Aorta (tissue), 5 donors: ENCODE measurements at regions not wholly inside any gene's neighbourhood (a gene's known extent, or its start where the extent isn't known, plus 50 kb on each side); places are given as distances from the start of the nearest gene placed in this dataset.

Experiments
- ATAC-seq: fragments of 200-7000 bp; cut with Tn5 transposase; one replicate; pipeline ENCODE4 v1.9.1; 2022; ENCODE audit warnings: moderate library complexity; ENCODE audit not compliant: low FRiP score
- DNase-seq, 2 donors: peaks; one replicate each; pipeline ENCODE4 v3.0.0-alpha.2; 2020
- H3K27ac ChIP-seq, 2 donors: one replicate each; pipeline ENCODE4 v1.5.1; 2013; ENCODE audit warnings: low read length in 2 of 2, mild to moderate bottlenecking in 2 of 2, moderate library complexity in 2 of 2, control low read depth in 1 of 2, inconsistent platforms in 1 of 2, low read depth in 1 of 2
- H3K27me3 ChIP-seq, 2 donors: one replicate each; pipeline ENCODE4 v1.6.1; 2013; ENCODE audit warnings: control low read depth in 1 of 2, low read length in 1 of 2, mild to moderate bottlenecking in 1 of 2, moderate library complexity in 1 of 2; ENCODE audit not compliant: insufficient read depth in 2 of 2, control insufficient read depth in 1 of 2
- H3K36me3 ChIP-seq, 2 donors: one replicate each; pipeline ENCODE4 v1.6.1; 2013; ENCODE audit warnings: control low read depth in 1 of 2, low read length in 1 of 2, mild to moderate bottlenecking in 1 of 2; ENCODE audit not compliant: insufficient read depth in 2 of 2, control insufficient read depth in 1 of 2
- H3K4me1 ChIP-seq, 2 donors: one replicate each; pipeline ENCODE4 v1.6.1; 2013; ENCODE audit warnings: low read length in 2 of 2, control low read depth in 1 of 2, mild to moderate bottlenecking in 1 of 2, moderate library complexity in 1 of 2; ENCODE audit not compliant: insufficient read depth in 2 of 2, control insufficient read depth in 1 of 2
- H3K4me3 ChIP-seq, 2 donors: one replicate each; pipeline ENCODE4 v1.5.1; 2013; ENCODE audit warnings: low read length in 2 of 2, control low read depth in 1 of 2, mild to moderate bottlenecking in 1 of 2
- H3K9me3 ChIP-seq: one replicate; pipeline ENCODE4 v1.6.1; 2013; ENCODE audit warnings: mild to moderate bottlenecking, low read length; ENCODE audit not compliant: control insufficient read depth
- WGBS, 2 donors: extraction: QIAGEN DNeasy Blood & Tissue Kit; methylation state at CpG; one replicate each; pipeline ENCODE4 v1.1.7; 2013; 5-methylcytosine and 5-hydroxymethylcytosine counted together
- intact Hi-C, 2 donors: fragments of 100-400 bp; cut with DNase I; formaldehyde crosslinking; loops; one replicate each; pipeline versions ENCODE4 v1.14.2 to v1.15.0; 2022
- donor health status: healthy with polysubstance abuse.
- donor health status: Bipolar disorder and iron deficiency.
- donor health status: DM: no; HTN: no; CAD: no.
- donor health status: DM: no; HTN: no; CAD: no.
- donor health status: DM: yes; HTN: yes; CAD: no.

DNA sequence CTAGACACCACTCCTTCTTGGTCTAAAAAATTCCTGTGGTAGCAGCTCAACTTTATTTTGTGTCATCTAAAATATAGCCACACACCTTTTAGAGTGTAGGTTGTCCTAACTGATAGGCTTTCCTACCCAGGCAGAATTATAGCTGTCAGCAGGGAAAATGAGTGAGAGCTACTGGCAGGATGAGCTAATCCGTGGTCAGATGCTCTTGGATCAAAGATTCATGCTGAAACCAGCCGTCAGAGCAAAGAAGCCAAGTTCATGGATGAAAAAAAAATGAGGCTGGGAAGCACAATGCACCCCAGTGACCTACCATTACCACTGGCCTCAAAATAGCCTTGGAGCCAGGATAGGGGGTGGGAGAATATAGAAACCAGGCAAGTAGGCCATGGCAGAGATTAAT lies 113.1 kb upstream of the BLID start:
- no peaks in the 10 kb centered on the region for H3K27me3 ChIP-seq
- intact Hi-C loops, result no loop called here
- no peak overlapping the region for H3K27ac ChIP-seq
- ATAC-seq (peak; percentile 34), DNase-seq (no peak)
- no peak overlapping the region for H3K4me3 ChIP-seq
- no peaks in the 10 kb centered on the region for H3K9me3 ChIP-seq
- H3K36me3 ChIP-seq, result no peaks in the 10 kb centered on the region
- 11 to 21% methylated on average over 2 of the region's 2 CpGs for WGBS, 2 donors
- peaks cover 0 to 4% of the 10 kb centered on the region in 2 donors for H3K4me1 ChIP-seq

DNA sequence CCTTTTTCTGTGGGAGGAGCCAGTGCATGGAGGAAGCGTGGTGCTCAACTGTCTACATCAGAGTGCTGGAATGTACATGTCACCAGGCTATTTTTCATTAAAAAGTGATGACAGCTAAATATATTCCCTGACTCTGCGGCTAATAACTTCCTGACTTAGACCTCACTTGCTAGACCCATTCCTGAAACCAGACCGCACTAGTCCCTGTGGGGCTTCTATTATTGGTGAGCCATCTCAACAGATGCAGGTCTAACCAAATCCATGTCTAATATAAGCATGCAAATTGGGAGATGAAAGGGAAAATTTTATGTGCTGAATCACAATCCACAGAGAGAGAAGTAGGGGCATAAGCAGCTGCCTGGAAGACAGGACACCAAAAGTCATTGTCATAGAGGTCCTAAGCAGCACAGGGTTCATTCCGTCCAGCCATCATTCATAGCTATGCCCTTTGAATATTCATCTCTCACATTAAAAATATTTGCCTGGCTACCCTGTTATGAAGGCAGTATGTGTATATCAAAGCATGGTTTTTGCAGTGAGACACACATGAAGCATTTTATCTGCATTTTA lies 110.9 kb upstream of the BLID start:
- intact Hi-C loops, result no loop called here
- ATAC-seq, result no peak
- Histone ChIP-seq H3K4me1 (peaks cover 0 to 4% of the 10 kb centered on the region in 2 donors), H3K4me3 (no peak overlapping the region), H3K9me3 (no peaks in the 10 kb centered on the region), H3K27me3 (no peaks in the 10 kb centered on the region), H3K36me3 (no peaks in the 10 kb centered on the region), H3K27ac (no peak overlapping the region)
- no peak for DNase-seq
- WGBS, 2 donors, result 39 to 46% methylated on average over 4 of the region's 4 CpGs

DNA sequence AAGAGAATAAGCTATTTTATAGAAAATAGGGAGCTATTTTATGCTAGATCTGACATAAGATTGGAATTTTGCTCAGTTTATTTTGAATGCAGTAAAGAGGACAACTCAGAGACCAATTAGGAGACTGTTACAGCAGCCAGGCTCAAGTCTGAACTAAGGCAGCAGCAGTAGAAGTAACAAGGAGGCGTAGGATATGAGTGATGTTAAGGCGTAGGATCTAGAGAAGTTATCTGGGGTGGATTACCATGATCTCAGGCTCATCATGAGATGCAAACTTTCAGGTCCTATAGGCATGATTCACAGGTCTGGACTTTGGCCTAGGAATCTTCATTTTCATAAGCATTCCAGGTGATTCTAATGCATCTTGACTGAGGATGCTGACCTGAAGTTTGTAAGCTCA lies 108.9 kb upstream of the BLID start:
- DNase-seq (no peak), ATAC-seq (no peak)
- WGBS, 2 donors, result 91 to 94% methylated on average over 2 of the region's 2 CpGs
- Histone ChIP-seq H3K9me3 (no peaks in the 10 kb centered on the region), H3K27me3 (no peaks in the 10 kb centered on the region), H3K4me1 (peaks cover 0 to 6% of the 10 kb centered on the region in 2 donors), H3K4me3 (no peak overlapping the region), H3K36me3 (no peaks in the 10 kb centered on the region), H3K27ac (no peak overlapping the region)
- intact Hi-C loops, result no loop called here

- DNase-seq (no peak), ATAC-seq (peak; percentile 33)
- H3K27ac ChIP-seq, result peak overlapping the region in 1 of 2 donors; percentile 89
- intact Hi-C loops, result no loop called here
- WGBS, 2 donors, result 3 to 12% methylated on average over 2 of the region's 2 CpGs
- no peak overlapping the region for H3K4me3 ChIP-seq
- peaks cover 6 to 10% of the 10 kb centered on the region in 2 donors for H3K4me1 ChIP-seq
- no peaks in the 10 kb centered on the region for H3K27me3 ChIP-seq
- no peaks in the 10 kb centered on the region for H3K9me3 ChIP-seq
- no peaks in the 10 kb centered on the region for H3K36me3 ChIP-seq
These were observed 104.3 kb upstream of the BLID start for GRCh38 chr11:122220321-122220720.

DNA sequence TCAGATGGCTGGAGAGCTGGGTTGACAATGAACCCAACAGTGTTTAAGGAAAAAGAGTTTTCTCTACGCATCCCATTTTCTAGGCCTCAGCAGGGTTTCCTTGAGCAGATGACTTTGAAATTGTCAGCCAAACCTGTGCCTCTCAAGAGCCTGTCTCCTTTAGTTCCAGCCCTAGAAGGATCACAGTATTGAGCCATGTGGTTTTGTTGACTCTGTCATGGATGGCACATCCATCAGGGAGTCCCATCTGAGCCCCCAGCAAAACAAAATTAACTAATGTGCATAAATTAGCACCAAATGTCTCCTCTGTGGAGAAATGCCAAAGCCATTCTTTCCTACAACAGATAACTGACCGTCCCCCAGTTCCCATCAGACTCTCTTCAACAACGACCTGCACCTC lies 103.8 kb upstream of the BLID start:
- Histone ChIP-seq H3K4me3 (no peak overlapping the region), H3K4me1 (peaks cover 6 to 10% of the 10 kb centered on the region in 2 donors), H3K27me3 (no peaks in the 10 kb centered on the region), H3K27ac (peak overlapping the region; percentile 89 to 99), H3K9me3 (no peaks in the 10 kb centered on the region), H3K36me3 (no peaks in the 10 kb centered on the region)
- intact Hi-C loops, result loop anchor here (5.0 to 10.0 kb wide), 5 partner anchors 88 to 288 kb away; no protein-coding TSS in a partner anchor
- 65 to 71% methylated on average over 3 of the region's 3 CpGs for WGBS, 2 donors
- no peak for DNase-seq
- no peak for ATAC-seq

DNA sequence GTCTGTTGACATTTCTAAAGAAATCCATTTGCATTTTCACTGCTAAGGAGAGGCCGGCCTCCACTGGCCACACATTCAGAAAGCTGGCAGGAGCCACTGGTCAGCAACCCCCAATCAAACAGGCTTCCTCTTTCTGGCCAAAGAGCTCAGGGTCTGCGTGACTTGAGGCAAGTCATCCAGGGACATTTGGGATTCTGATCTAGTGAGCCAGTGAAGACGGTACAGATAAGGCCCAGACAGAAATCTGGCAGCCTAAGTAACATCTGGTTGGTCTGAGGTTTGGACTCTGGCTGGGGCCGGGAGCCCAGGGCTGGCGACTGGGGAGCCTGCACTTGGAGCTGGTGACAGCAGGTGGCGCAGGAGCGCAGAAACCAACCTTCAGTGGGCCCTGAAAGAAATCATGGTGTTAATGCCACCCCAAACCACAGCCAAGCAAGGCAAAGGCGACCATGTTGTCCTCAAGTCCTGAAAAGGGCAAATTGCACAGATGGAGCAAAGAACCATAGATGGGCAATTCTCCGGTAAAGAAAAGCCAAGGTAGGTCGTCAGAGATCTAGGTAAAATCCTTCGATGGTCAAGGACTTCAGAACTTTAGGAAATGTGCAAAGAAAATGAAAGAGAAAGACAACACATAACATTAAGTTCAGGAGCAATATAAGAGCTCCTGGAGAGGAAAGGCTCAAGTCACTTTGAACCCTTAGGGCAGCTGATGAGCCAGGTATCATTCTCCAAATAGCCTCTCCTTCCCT lies 99.4 kb upstream of the BLID start:
- no peak overlapping the region for H3K4me3 ChIP-seq
- intact Hi-C loops, result loop anchor here (2.0 to 10.0 kb wide), 6 partner anchors 92 to 292 kb away; no protein-coding TSS in a partner anchor
- H3K4me1 ChIP-seq, result peaks cover 6 to 10% of the 10 kb centered on the region in 2 donors
- 21 to 23% methylated on average over 11 of the region's 11 CpGs for WGBS, 2 donors
- ATAC-seq, result peak; percentile 90
- no peaks in the 10 kb centered on the region for H3K36me3 ChIP-seq
- peak overlapping the region; percentile 72 to 83 for H3K27ac ChIP-seq
- H3K27me3 ChIP-seq, result no peaks in the 10 kb centered on the region
- no peaks in the 10 kb centered on the region for H3K9me3 ChIP-seq
- peak; percentile 89 to 92 for DNase-seq

- DNase-seq (no peak), ATAC-seq (no peak)
- H3K4me1 ChIP-seq, result peaks cover 6% of the 10 kb centered on the region in 2 donors
- H3K27ac ChIP-seq, result peak overlapping the region in 1 of 2 donors; percentile 57
- no peak overlapping the region for H3K4me3 ChIP-seq
- intact Hi-C loops, result loop anchor here (2.0 to 10.0 kb wide), 4 partner anchors 120 to 280 kb away; no protein-coding TSS in a partner anchor
- no peaks in the 10 kb centered on the region for H3K36me3 ChIP-seq
- no peaks in the 10 kb centered on the region for H3K27me3 ChIP-seq
- H3K9me3 ChIP-seq, result no peaks in the 10 kb centered on the region
- WGBS, 2 donors, result 2% methylated on average over 2 of the region's 2 CpGs
These were observed 98.6 kb upstream of the BLID start for GRCh38 chr11:122214567-122214966.

DNA sequence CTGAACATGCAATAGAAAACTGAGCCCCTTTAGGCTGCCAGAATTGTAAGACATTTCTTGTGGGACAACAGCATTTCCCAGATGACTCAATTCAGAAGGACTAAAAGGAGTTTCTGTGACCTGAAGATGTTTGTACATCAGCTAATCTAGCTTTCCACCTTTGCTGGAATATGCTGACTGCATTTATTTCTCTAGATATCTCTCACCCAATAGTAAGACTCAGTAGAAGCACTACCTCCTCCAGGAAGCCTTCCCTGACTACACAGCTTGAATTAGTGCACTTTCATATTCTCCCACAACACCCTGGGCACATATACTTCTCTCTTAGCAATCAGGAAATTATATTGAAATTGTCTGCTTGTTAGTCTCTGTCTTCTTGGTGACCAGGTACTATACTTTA lies 98.1 kb upstream of the BLID start:
- H3K27ac ChIP-seq, result peak overlapping the region; percentile 31 to 58
- DNase-seq (no peak), ATAC-seq (no peak)
- no peaks in the 10 kb centered on the region for H3K9me3 ChIP-seq
- no peaks in the 10 kb centered on the region for H3K36me3 ChIP-seq
- H3K4me1 ChIP-seq, result peaks cover 5 to 11% of the 10 kb centered on the region in 2 donors
- no peaks in the 10 kb centered on the region for H3K27me3 ChIP-seq
- no peak overlapping the region for H3K4me3 ChIP-seq
- intact Hi-C loops, result loop anchor here (2.0 to 10.0 kb wide), 4 partner anchors 121 to 281 kb away; no protein-coding TSS in a partner anchor

- Histone ChIP-seq H3K4me3 (no peak overlapping the region), H3K9me3 (no peaks in the 10 kb centered on the region), H3K27ac (peak overlapping the region; percentile 31 to 58), H3K27me3 (no peaks in the 10 kb centered on the region), H3K36me3 (no peaks in the 10 kb centered on the region), H3K4me1 (peaks cover 7 to 15% of the 10 kb centered on the region in 2 donors)
- intact Hi-C loops, result loop anchor here (5.0 to 10.0 kb wide), 3 partner anchors 122 to 279 kb away; no protein-coding TSS in a partner anchor
- DNase-seq, result no peak
- 37 to 56% methylated on average over 12 of the region's 12 CpGs for WGBS, 2 donors
- ATAC-seq, result no peak
These were observed 97.2 kb upstream of the BLID start for GRCh38 chr11:122213171-122213570.
